Progenitor cell of endocrine pancreas (in vitro differentiated cells): ENCODE measurements at regions not wholly inside any gene's neighbourhood (a gene's known extent, or its start where the extent isn't known, plus 50 kb on each side); places are given as distances from the start of the nearest gene placed in this dataset.

Experiments used
- DNase-seq: peaks from one replicate; pipeline ENCODE4 v3.0.0; 2021; ENCODE audit warnings: low spot score; ENCODE audit not compliant: unreplicated experiment
- H3K27ac Mint-ChIP-seq: 2 replicates; pipeline ENCODE4 v1.8.0; 2021; ENCODE audit warnings: mild to moderate bottlenecking, moderate library complexity, mixed read lengths
- H3K27me3 Mint-ChIP-seq: 2 replicates; pipeline ENCODE4 v1.8.0; 2021; ENCODE audit warnings: mixed read lengths
- H3K36me3 Mint-ChIP-seq: 2 replicates; pipeline ENCODE4 v1.8.0; 2022; ENCODE audit warnings: mixed read lengths; ENCODE audit not compliant: insufficient read depth
- H3K4me1 Mint-ChIP-seq: 2 replicates; pipeline ENCODE4 v1.8.0; 2021; ENCODE audit warnings: low read depth, mixed read lengths
- H3K4me3 Mint-ChIP-seq: 2 replicates; pipeline ENCODE4 v1.8.0; 2021; ENCODE audit warnings: low read depth, mild to moderate bottlenecking, moderate library complexity, mixed read lengths
- H3K9me3 Mint-ChIP-seq: 2 replicates; pipeline ENCODE4 v1.8.0; 2021; ENCODE audit warnings: low read depth, mixed read lengths
- CTCF ChIP-seq: fragments of 200-600 bp; sonication (generic); IDR thresholded peaks from one replicate; pipeline ENCODE4 v1.5.0; 2021; ENCODE audit warnings: antibody characterized with exemption, mild to moderate bottlenecking; ENCODE audit not compliant: unreplicated experiment

GRCh38 chr2:4591261-4591660 lies 887.9 kb downstream of the DCDC2C start:
- Mint-ChIP-seq H3K4me3 (no peak overlapping the region), H3K27me3 (no peaks in the 10 kb centered on the region), H3K9me3 (peaks cover 3% of the 10 kb centered on the region), H3K36me3 (no peaks in the 10 kb centered on the region), H3K4me1 (peaks cover 10% of the 10 kb centered on the region), H3K27ac (no peak overlapping the region)
- TF ChIP-seq CTCF: no peak
- DNase-seq: no peak

GRCh38 chr2:4597400-4597799 lies 894.0 kb downstream of the DCDC2C start:
- Mint-ChIP-seq H3K27ac (no peak overlapping the region), H3K9me3 (no peaks in the 10 kb centered on the region), H3K4me1 (peaks cover 10% of the 10 kb centered on the region), H3K27me3 (no peaks in the 10 kb centered on the region), H3K36me3 (no peaks in the 10 kb centered on the region), H3K4me3 (no peak overlapping the region)
- TF ChIP-seq CTCF: no peak
- no peak for DNase-seq

- no peak overlapping the region for H3K27ac Mint-ChIP-seq
- TF ChIP-seq CTCF: no peak
- no peaks in the 10 kb centered on the region for H3K27me3 Mint-ChIP-seq
- H3K4me1 Mint-ChIP-seq: peaks cover 7% of the 10 kb centered on the region
- no peak overlapping the region for H3K4me3 Mint-ChIP-seq
- DNase-seq: no peak
- H3K36me3 Mint-ChIP-seq: no peaks in the 10 kb centered on the region
- H3K9me3 Mint-ChIP-seq: no peaks in the 10 kb centered on the region
These were observed 901.4 kb downstream of the DCDC2C start for GRCh38 chr2:4604767-4605166.

- Mint-ChIP-seq H3K27ac (no peak overlapping the region), H3K4me3 (no peak overlapping the region), H3K27me3 (no peaks in the 10 kb centered on the region), H3K9me3 (peaks cover 5% of the 10 kb centered on the region), H3K36me3 (no peaks in the 10 kb centered on the region), H3K4me1 (peaks cover 3% of the 10 kb centered on the region)
- DNase-seq: no peak
- no peak for TF ChIP-seq CTCF
These were observed 914.8 kb downstream of the DCDC2C start for GRCh38 chr2:4618141-4618540.

- peaks cover 3% of the 10 kb centered on the region for H3K4me1 Mint-ChIP-seq
- peaks cover 5% of the 10 kb centered on the region for H3K9me3 Mint-ChIP-seq
These were observed 915.4 kb downstream of the DCDC2C start for GRCh38 chr2:4618630-4619228.

More at GRCh38 chr2:4618630-4619228, 915.4 kb downstream of the DCDC2C start:
- no peak overlapping the region for H3K4me3 Mint-ChIP-seq
- H3K27me3 Mint-ChIP-seq: no peaks in the 10 kb centered on the region
- no peaks in the 10 kb centered on the region for H3K36me3 Mint-ChIP-seq
- no peak for DNase-seq
- TF ChIP-seq CTCF: no peak
- H3K27ac Mint-ChIP-seq: no peak overlapping the region
